ENCODE measurements at regions not wholly inside any gene's neighbourhood (a gene's known extent, or its start where the extent isn't known, plus 50 kb on each side); places are given as distances from the start of the nearest gene placed in this dataset.

- Histone ChIP-seq H3K23me2 (ENCODE audit: low read depth, low read length) (no peaks in the 10 kb centered on the region), H2BK120ac (replicated peaks; ENCODE audit: low read depth, low read length) (no peak overlapping the region), H3K4ac (replicated peaks; ENCODE audit: insufficient read length, low read depth, low read length) (no peak overlapping the region), H3K14ac (ENCODE audit: insufficient read length) (no peak overlapping the region), H3K79me1 (ENCODE audit: low read depth, low read length) (no peaks in the 10 kb centered on the region), H3K36me3 (ENCODE audit: control insufficient read depth in 2 of 4, insufficient read depth in 4 of 4, low read length in 3 of 4) (no peaks in the 10 kb centered on the region), H3K4me1 (replicated peaks in 1 of 4; ENCODE audit: control insufficient read depth in 3 of 4, insufficient read depth in 4 of 4, low read length in 3 of 4) (no peaks in the 10 kb centered on the region), H3K23ac (ENCODE audit: insufficient read length) (no peak overlapping the region), H2BK15ac (ENCODE audit: low read length) (no peak overlapping the region), H3K27ac (ENCODE audit: low read depth, low read length) (no peak overlapping the region), H3K18ac (ENCODE audit: extremely low read depth, low read length) (no peak overlapping the region), H4K5ac (ENCODE audit: insufficient read length, low read depth, low read length) (no peak overlapping the region), H3K9me3 (ENCODE audit: insufficient read depth in 2 of 2, low read depth in 1 of 2, low read length in 1 of 2) (no peaks in the 10 kb centered on the region), H3K56ac (replicated peaks; ENCODE audit: insufficient read length, low read depth, low read length) (no peak overlapping the region), H3K79me2 (ENCODE audit: control insufficient read depth in 1 of 2, insufficient read depth in 2 of 2, low read length in 2 of 2) (no peaks in the 10 kb centered on the region), H4K20me1 (replicated peaks in 1 of 2; ENCODE audit: control insufficient read depth in 1 of 2, insufficient read depth in 2 of 2, low read length in 2 of 2) (no peaks in the 10 kb centered on the region), H2BK12ac (ENCODE audit: low read depth, low read length) (no peak overlapping the region), H4K91ac (replicated peaks; ENCODE audit: insufficient read length, low read length) (no peak overlapping the region), H3K4me3 (ENCODE audit: extremely low read depth in 1 of 4, insufficient read depth in 2 of 4, low read depth in 3 of 4, low read length in 4 of 4) (no peak overlapping the region), H3K27me3 (replicated peaks in 1 of 4; ENCODE audit: control insufficient read depth in 3 of 4, extremely low read depth in 1 of 4, insufficient read depth in 3 of 4, low read length in 3 of 4) (no peaks in the 10 kb centered on the region), H3K4me2 (ENCODE audit: insufficient read depth in 1 of 2, low read depth in 2 of 2, low read length in 2 of 2) (no peak overlapping the region), H2AK5ac (ENCODE audit: low read depth, low read length) (no peak overlapping the region), H2BK20ac (ENCODE audit: low read length) (no peak overlapping the region), H4K8ac (ENCODE audit: extremely low read depth, insufficient read depth, low read length) (no peak overlapping the region), H2BK5ac (ENCODE audit: low read depth, low read length) (no peak overlapping the region), H2AFZ (ENCODE audit: low read length) (no peak overlapping the region), H3K9ac (replicated peaks in 1 of 4; ENCODE audit: extremely low read depth in 1 of 4, low read depth in 3 of 4, low read length in 3 of 4) (no peak overlapping the region)
- POLR2A ChIA-PET (ENCODE audit: partially characterized antibody): no interaction called here
- CTCF ChIA-PET (ENCODE audit: partially characterized antibody): no interaction called here
- no peak for FAIRE-seq
- WGBS, 2 experiments (ENCODE audit: extremely low coverage in 1 of 2, insufficient coverage in 1 of 2, insufficient read length in 1 of 2, insufficient replicate concordance in 2 of 2, low coverage in 1 of 2, low lambda C conversion rate in 2 of 2, missing lambda C conversion rate in 1 of 2): 77% methylated on average over 1 of the region's 1 CpG; no CpG with 5 or more reads in 1 of the 2 experiments
- DNase-seq (ENCODE audit: low read depth in 1 of 2, low spot score in 2 of 2): no peak
- TF ChIP-seq SP1 (IDR thresholded peaks at IDR 0.05; ENCODE audit: low read depth, low read length): no peak
- no peak for TF ChIP-seq EGR1 (IDR thresholded peaks at IDR 0.05; ENCODE audit: borderline replicate concordance, low read depth, low read length)
- TF ChIP-seq JUN (IDR thresholded peaks at IDR 0.05; ENCODE audit: low read depth, low read length): no peak
- no peak for TF ChIP-seq SRF (IDR thresholded peaks at IDR 0.05; ENCODE audit: low read depth, low read length)
- no peak for TF ChIP-seq RNF2 (IDR thresholded peaks at IDR 0.05; ENCODE audit: borderline replicate concordance, low read depth, low read length, missing control alignments, poor library complexity, severe bottlenecking)
- TF ChIP-seq GABPA (IDR thresholded peaks at IDR 0.05; ENCODE audit: borderline replicate concordance, insufficient read depth, low read length): no peak
- no peak for TF ChIP-seq RBBP5 (IDR thresholded peaks at IDR 0.05; ENCODE audit: borderline replicate concordance, low read depth, low read length)
- TF ChIP-seq, protein P1, sequence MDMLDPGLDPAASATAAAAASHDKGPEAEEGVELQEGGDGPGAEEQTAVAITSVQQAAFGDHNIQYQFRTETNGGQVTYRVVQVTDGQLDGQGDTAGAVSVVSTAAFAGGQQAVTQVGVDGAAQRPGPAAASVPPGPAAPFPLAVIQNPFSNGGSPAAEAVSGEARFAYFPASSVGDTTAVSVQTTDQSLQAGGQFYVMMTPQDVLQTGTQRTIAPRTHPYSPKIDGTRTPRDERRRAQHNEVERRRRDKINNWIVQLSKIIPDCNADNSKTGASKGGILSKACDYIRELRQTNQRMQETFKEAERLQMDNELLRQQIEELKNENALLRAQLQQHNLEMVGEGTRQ (IDR thresholded peaks at IDR 0.05; ENCODE audit: low read length): no peak
- no peak for TF ChIP-seq CBX8 (IDR thresholded peaks at IDR 0.05; ENCODE audit: borderline replicate concordance, low read depth, low read length)
- no peak for TF ChIP-seq SP4 (IDR thresholded peaks at IDR 0.05; ENCODE audit: low read length)
- TF ChIP-seq EP300 (IDR thresholded peaks at IDR 0.05; ENCODE audit: borderline replicate concordance in 1 of 2, low read depth in 2 of 2, low read length in 2 of 2): no peak
- TF ChIP-seq, protein P2, sequence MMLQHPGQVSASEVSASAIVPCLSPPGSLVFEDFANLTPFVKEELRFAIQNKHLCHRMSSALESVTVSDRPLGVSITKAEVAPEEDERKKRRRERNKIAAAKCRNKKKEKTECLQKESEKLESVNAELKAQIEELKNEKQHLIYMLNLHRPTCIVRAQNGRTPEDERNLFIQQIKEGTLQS (IDR thresholded peaks at IDR 0.05; ENCODE audit: insufficient read depth, low read depth, low read length): no peak
These were observed 438.7 kb upstream of the POU3F2 start for GRCh38 chr6:98395610-98396166.
